ENCODE measurements at regions not wholly inside any gene's neighbourhood (a gene's known extent, or its start where the extent isn't known, plus 50 kb on each side); places are given as distances from the start of the nearest gene placed in this dataset.
A peak's percentile ranks its signal among the peaks of the same experiment; 100 is the strongest.
"Not testable (repeated sequence)": the region's sequence is repeated elsewhere in the genome, so short reads cannot be mapped to it uniquely, and the experiment has no call there.

GRCh38 chr12:75943730-75944096 is 87.9 kb downstream of the PHLDA1 start:
- no peaks in the 10 kb centered on the region for H3K36me3 ChIP-seq (ENCODE audit: control insufficient read depth in 2 of 2, insufficient read depth in 1 of 2, low read length in 2 of 2)
- CTCF ChIA-PET: no interaction called here
- H3K4me1 ChIP-seq (ENCODE audit: control insufficient read depth, insufficient read depth, low read length): peaks cover 3% of the 10 kb centered on the region
- no peak for TF ChIP-seq PRDM1 (tag by site-specific recombination; IDR thresholded peaks at IDR 0.05)
- no peak for TF ChIP-seq ZNF518A (tag by site-specific recombination; conservative IDR thresholded peaks at IDR 0.05; ENCODE audit: low read depth)
- TF ChIP-seq ZNF214 (tag by site-specific recombination; IDR thresholded peaks at IDR 0.05; ENCODE audit: borderline replicate concordance): no peak
- TF ChIP-seq SP3 (tag by site-specific recombination; IDR thresholded peaks at IDR 0.05): no peak
- no peak for TF ChIP-seq ZNF514 (tag by site-specific recombination; IDR thresholded peaks at IDR 0.05)
- no peak for TF ChIP-seq INSM2 (tag by site-specific recombination; IDR thresholded peaks at IDR 0.05)
- no peak for TF ChIP-seq REST (tag by site-specific recombination; IDR thresholded peaks at IDR 0.05)
- no peak for TF ChIP-seq MYNN (tag by site-specific recombination; IDR thresholded peaks at IDR 0.05; ENCODE audit: borderline replicate concordance)
- TF ChIP-seq ZNF660 (tag by site-specific recombination; IDR thresholded peaks at IDR 0.05): no peak
- no peak for TF ChIP-seq ZIC2 (tag by site-specific recombination; IDR thresholded peaks at IDR 0.05)
- no peak overlapping the region for H3K4me3 ChIP-seq (ENCODE audit: low read depth, low read length)
- POLR2A ChIA-PET: interaction anchor here (0.5 to 1.8 kb wide), 2 partner anchors 88 to 384 kb away, joined by 4 to 6 read pairs; partner anchors contain the start of gene PHLDA1
- H3K9me3 ChIP-seq (ENCODE audit: control insufficient read depth, insufficient read depth, low read depth, low read length): no peaks in the 10 kb centered on the region
- no peak overlapping the region for H3K27ac ChIP-seq (ENCODE audit: extremely low read depth, low read depth, low read length)

- H3K4me1 ChIP-seq (ENCODE audit: control insufficient read depth, insufficient read depth, low read length); CTCF ChIA-PET; H3K27ac ChIP-seq (ENCODE audit: extremely low read depth, low read depth, low read length); H3K4me3 ChIP-seq (ENCODE audit: low read depth, low read length); H3K9me3 ChIP-seq (ENCODE audit: control insufficient read depth, insufficient read depth, low read depth, low read length); H3K36me3 ChIP-seq (ENCODE audit: control insufficient read depth in 2 of 2, insufficient read depth in 1 of 2, low read length in 2 of 2); POLR2A ChIA-PET: not testable (repeated sequence)
These were observed 89.9 kb downstream of the PHLDA1 start for GRCh38 chr12:75941661-75942060.

GRCh38 chr12:75939016-75939642 is 92.4 kb downstream of the PHLDA1 start:
- POLR2A ChIA-PET: interaction anchor here (0.7 kb wide), 1 partner anchor 13 kb away, joined by 3 read pairs; no protein-coding TSS in a partner anchor
- H3K27ac ChIP-seq (ENCODE audit: extremely low read depth, low read depth, low read length): no peak overlapping the region
- H3K4me3 ChIP-seq (ENCODE audit: low read depth, low read length): no peak overlapping the region
- no peaks in the 10 kb centered on the region for H3K9me3 ChIP-seq (ENCODE audit: control insufficient read depth, insufficient read depth, low read depth, low read length)
- CTCF ChIA-PET: interaction anchor here (0.7 kb wide), 1 partner anchor 1088 kb away, joined by 3 read pairs; no protein-coding TSS in a partner anchor
- TF ChIP-seq PRDM1 (tag by site-specific recombination; IDR thresholded peaks at IDR 0.05): 0 out of 2 replicates have a peak, but pooled peaks have one; percentile 38
- TF ChIP-seq ZNF701 (tag by site-specific recombination; IDR thresholded peaks at IDR 0.05): no peak
- no peaks in the 10 kb centered on the region for H3K36me3 ChIP-seq (ENCODE audit: control insufficient read depth in 2 of 2, insufficient read depth in 1 of 2, low read length in 2 of 2)
- H3K4me1 ChIP-seq (ENCODE audit: control insufficient read depth, insufficient read depth, low read length): peaks cover 7% of the 10 kb centered on the region
